Osteoblast (primary cell): ENCODE measurements at regions not wholly inside any gene's neighbourhood (a gene's known extent, or its start where the extent isn't known, plus 50 kb on each side); places are given as distances from the start of the nearest gene placed in this dataset.
A peak's percentile ranks its signal among the peaks of the same experiment; 100 is the strongest.
"Not testable (repeated sequence)": the region's sequence is repeated elsewhere in the genome, so short reads cannot be mapped to it uniquely, and the experiment has no call there.

Experiments used
- DNase-seq: peaks from one replicate; pipeline ENCODE4 v3.0.0; 2011; ENCODE audit warnings: low spot score, mixed read lengths; ENCODE audit not compliant: insufficient read length; ENCODE audit errors: missing footprints
- H2AFZ ChIP-seq: 2 replicates; pipeline ENCODE4 v1.6.0; 2011; ENCODE audit warnings: mild to moderate bottlenecking, low read length
- H3K27ac ChIP-seq: 2 replicates; pipeline ENCODE4 v1.5.1; 2011; ENCODE audit warnings: mild to moderate bottlenecking, low read depth, low read length, moderate library complexity
- H3K27me3 ChIP-seq: 2 replicates; pipeline ENCODE4 v1.6.0; 2012; ENCODE audit warnings: mild to moderate bottlenecking, control low read depth, inconsistent platforms, low read length, moderate library complexity; ENCODE audit not compliant: insufficient read depth
- H3K36me3 ChIP-seq: 2 replicates; pipeline ENCODE4 v1.5.1; 2011; ENCODE audit warnings: mild to moderate bottlenecking, low read length, control low read depth, moderate library complexity; ENCODE audit not compliant: insufficient read depth
- H3K4me1 ChIP-seq: 2 replicates; pipeline ENCODE4 v1.5.1; 2011; ENCODE audit warnings: mild to moderate bottlenecking, low read length, control low read depth, moderate library complexity; ENCODE audit not compliant: insufficient read depth
- H3K4me2 ChIP-seq: 2 replicates; pipeline ENCODE4 v1.6.0; 2011; ENCODE audit warnings: mild to moderate bottlenecking, low read length; ENCODE audit not compliant: insufficient read depth
- H3K4me3 ChIP-seq: fragments of 200-600 bp; sonication (generic); 3 replicates; pipeline ENCODE4 v1.5.1; 2012; ENCODE audit warnings: mild to moderate bottlenecking, low read length, inconsistent platforms; ENCODE audit not compliant: insufficient read depth
- H3K79me2 ChIP-seq: 2 replicates; pipeline ENCODE4 v1.6.0; 2012; ENCODE audit warnings: mild to moderate bottlenecking, low read length, control low read depth, inconsistent platforms; ENCODE audit not compliant: insufficient read depth
- H3K9me3 ChIP-seq: 2 replicates; pipeline ENCODE4 v1.5.1; 2011; ENCODE audit warnings: low read depth, low read length, control low read depth
- H4K20me1 ChIP-seq: 2 replicates; pipeline ENCODE4 v1.6.0; 2012; ENCODE audit warnings: mild to moderate bottlenecking, low read length, control low read depth; ENCODE audit not compliant: insufficient read depth
- TF ChIP-seq, protein P1 (sequence below): IDR thresholded peaks from 2 replicates; pipeline ENCODE4 v1.5.1; 2011; ENCODE audit warnings: mild to moderate bottlenecking, low read depth, low read length, moderate library complexity; ENCODE audit errors: extremely low read depth

DNA sequence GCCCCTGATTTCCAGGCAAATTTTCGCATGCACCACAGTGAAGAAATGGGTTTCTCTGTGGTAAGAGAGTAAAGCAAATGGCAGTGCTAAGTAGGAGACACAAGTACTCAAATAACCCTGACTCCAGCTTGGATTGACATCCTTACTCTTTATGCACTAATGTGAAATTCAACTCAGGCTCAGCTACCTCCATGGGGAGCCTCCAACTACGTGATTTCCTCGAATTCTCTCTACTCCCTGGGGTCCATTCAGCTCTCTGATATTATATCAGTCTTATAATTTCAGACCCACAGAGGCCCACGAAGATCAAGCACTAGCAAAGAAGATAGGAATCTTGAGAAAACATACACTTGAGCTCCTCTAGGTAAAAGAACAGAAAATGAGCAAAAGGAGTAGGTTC lies 407.6 kb upstream of the CCDC54 start:
- Histone ChIP-seq H3K27ac (no peak overlapping the region), H3K36me3 (no peaks in the 10 kb centered on the region), H3K9me3 (no peaks in the 10 kb centered on the region), H3K4me2 (no peak overlapping the region), H3K79me2 (no peaks in the 10 kb centered on the region), H2AFZ (no peak overlapping the region), H4K20me1 (no peaks in the 10 kb centered on the region), H3K4me1 (no peaks in the 10 kb centered on the region), H3K4me3 (no peak overlapping the region), H3K27me3 (no peaks in the 10 kb centered on the region)
- TF ChIP-seq, protein P1, sequence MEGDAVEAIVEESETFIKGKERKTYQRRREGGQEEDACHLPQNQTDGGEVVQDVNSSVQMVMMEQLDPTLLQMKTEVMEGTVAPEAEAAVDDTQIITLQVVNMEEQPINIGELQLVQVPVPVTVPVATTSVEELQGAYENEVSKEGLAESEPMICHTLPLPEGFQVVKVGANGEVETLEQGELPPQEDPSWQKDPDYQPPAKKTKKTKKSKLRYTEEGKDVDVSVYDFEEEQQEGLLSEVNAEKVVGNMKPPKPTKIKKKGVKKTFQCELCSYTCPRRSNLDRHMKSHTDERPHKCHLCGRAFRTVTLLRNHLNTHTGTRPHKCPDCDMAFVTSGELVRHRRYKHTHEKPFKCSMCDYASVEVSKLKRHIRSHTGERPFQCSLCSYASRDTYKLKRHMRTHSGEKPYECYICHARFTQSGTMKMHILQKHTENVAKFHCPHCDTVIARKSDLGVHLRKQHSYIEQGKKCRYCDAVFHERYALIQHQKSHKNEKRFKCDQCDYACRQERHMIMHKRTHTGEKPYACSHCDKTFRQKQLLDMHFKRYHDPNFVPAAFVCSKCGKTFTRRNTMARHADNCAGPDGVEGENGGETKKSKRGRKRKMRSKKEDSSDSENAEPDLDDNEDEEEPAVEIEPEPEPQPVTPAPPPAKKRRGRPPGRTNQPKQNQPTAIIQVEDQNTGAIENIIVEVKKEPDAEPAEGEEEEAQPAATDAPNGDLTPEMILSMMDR = no peak
- no peak for DNase-seq

DNA sequence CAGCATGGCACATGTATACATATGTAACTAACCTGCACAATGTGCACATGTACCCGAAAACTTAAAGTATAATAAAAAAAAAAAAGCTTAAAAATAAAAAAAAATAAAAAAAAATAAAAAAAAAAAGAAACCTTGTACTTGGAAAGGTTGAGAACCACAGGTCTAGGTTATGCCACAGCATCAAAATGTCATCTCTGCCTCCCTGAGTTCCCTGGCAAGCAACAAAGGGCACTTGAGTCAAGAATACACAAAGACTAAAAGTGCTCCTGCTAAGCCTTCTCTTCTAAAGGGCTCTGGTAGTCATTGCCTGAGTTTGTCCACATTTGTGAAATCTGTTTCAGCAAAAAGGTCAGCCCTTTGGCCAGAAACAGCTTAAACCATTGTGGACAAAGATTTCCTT lies 395.8 kb upstream of the CCDC54 start:
- H3K4me2 ChIP-seq = no peak overlapping the region
- TF ChIP-seq, protein P1 = no peak
- no peaks in the 10 kb centered on the region for H4K20me1 ChIP-seq
- no peaks in the 10 kb centered on the region for H3K27me3 ChIP-seq
- H3K9me3 ChIP-seq = no peaks in the 10 kb centered on the region
- no peaks in the 10 kb centered on the region for H3K79me2 ChIP-seq
- H2AFZ ChIP-seq = peak overlapping the region; percentile 32
- H3K4me3 ChIP-seq = no peak overlapping the region
- no peaks in the 10 kb centered on the region for H3K4me1 ChIP-seq
- no peak overlapping the region for H3K27ac ChIP-seq
- no peak for DNase-seq
- H3K36me3 ChIP-seq = no peaks in the 10 kb centered on the region

DNA sequence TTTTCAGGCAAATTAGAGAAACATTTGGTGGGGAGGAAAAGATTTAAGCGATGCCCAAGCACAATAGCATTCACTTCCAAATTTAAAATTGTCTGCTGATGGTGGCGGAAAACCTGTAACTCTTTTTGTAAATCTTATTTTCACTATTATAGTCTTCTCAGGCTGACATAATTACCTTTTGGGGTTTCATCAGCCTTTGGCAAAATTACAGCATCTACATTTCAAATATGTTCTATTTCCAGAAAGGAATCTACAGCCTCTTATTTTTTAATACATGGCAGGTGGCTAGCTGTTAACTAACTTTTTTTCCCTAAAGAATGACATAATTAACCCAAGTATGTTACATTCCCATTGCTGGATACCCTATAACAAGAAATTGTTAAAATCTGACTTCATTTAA lies 391.5 kb upstream of the CCDC54 start:
- H2AFZ ChIP-seq = no peak overlapping the region
- H3K27ac ChIP-seq = no peak overlapping the region
- no peaks in the 10 kb centered on the region for H4K20me1 ChIP-seq
- no peaks in the 10 kb centered on the region for H3K4me1 ChIP-seq
- DNase-seq = no peak
- no peaks in the 10 kb centered on the region for H3K79me2 ChIP-seq
- H3K4me3 ChIP-seq = no peak overlapping the region
- H3K36me3 ChIP-seq = no peaks in the 10 kb centered on the region
- peaks cover 3% of the 10 kb centered on the region for H3K9me3 ChIP-seq
- no peak overlapping the region for H3K4me2 ChIP-seq
- H3K27me3 ChIP-seq = no peaks in the 10 kb centered on the region
- TF ChIP-seq, protein P1 = no peak

DNA sequence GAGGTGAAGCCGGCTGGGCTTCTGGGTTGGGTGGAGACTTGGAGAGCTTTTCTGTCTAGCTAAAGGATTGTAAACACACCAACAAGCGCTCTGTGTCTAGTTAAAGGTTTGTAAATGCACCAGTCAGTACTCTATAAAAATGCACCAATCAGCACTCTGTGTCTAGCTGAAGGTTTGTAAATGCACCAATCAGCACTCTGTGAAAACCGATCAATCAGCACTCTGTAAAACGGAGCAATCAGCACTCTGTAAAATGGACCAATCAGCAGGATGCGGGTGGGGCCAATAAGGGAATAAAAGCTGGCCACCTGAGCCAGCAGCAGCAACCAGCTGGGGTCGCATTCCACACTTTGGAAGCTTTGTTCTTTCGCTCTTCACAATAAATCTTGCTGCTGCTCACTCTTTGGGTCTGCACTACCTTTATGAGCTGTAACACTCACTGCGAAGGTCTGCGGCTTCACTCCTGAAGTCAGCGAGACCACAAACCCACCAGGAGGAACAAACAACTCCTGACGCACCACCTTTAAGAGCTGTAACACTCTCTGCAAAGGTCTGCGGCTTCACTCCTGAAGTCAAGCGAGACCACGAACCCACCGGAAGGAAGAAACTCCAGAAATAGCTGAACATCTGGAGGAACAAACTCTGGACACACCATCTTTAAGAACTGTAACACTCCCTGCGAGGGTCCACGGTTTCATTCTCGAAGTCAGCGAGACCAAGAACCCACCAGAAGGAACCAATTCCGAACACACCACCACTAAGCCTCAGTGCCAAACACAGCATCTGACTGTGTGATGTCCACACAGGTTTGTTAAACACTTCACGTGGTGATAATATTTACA lies 378.2 kb upstream of the CCDC54 start:
- H2AFZ ChIP-seq = peak overlapping the region; percentile 48
- not testable (repeated sequence) for H4K20me1 ChIP-seq

More for the DNA sequence above, 378.2 kb upstream of the CCDC54 start:
- H3K79me2 ChIP-seq, H3K36me3 ChIP-seq, H3K4me2 ChIP-seq, H3K4me3 ChIP-seq, H3K9me3 ChIP-seq, H3K27ac ChIP-seq, H3K27me3 ChIP-seq, H3K4me1 ChIP-seq, DNase-seq: not testable (repeated sequence)
